ENCODE measurements at regions not wholly inside any gene's neighbourhood (a gene's known extent, or its start where the extent isn't known, plus 50 kb on each side); places are given as distances from the start of the nearest gene placed in this dataset.
"Not testable (repeated sequence)": the region's sequence is repeated elsewhere in the genome, so short reads cannot be mapped to it uniquely, and the experiment has no call there.

DNA sequence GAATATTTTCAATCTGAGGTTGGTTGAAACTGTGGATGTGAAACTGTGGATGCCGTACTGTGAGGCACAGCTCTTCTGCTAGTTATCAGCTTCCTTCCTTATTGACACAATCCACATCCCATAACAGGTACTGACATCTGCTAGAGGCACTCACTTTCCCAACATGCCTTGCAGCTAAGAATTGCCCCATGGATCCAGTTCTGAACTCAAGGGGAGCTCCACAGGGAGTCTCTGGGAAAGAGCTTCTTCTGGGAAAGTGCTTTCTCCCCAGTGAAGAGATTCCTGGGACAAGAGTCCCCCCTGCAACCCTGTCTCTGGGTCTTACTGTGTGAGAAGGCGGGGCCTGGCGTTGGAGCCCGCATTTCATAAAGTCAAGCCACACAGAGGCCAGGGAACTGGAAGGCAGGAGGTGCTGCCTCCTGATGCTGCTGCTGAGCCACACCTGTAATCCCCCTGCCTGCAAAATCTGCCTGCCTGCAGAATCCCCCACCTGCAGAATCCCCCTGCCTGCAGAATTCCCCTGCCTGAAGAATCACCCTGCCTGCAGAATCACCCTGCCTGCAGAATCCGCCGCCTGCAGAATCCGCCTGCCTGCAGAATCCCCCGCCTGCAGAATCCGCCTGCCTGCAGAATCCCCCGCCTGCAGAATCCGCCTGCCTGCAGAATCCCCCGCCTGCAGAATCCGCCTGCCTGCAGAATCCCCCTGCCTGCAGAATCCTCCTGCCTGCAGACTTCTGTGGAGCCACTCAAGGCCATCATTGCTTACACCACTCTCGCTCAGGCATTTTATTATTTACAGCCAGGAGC, 305.4 kb downstream of the FOXL1 start:
- no peak for DNase-seq (ENCODE audit: low read depth)
- TF ChIP-seq, protein P1, sequence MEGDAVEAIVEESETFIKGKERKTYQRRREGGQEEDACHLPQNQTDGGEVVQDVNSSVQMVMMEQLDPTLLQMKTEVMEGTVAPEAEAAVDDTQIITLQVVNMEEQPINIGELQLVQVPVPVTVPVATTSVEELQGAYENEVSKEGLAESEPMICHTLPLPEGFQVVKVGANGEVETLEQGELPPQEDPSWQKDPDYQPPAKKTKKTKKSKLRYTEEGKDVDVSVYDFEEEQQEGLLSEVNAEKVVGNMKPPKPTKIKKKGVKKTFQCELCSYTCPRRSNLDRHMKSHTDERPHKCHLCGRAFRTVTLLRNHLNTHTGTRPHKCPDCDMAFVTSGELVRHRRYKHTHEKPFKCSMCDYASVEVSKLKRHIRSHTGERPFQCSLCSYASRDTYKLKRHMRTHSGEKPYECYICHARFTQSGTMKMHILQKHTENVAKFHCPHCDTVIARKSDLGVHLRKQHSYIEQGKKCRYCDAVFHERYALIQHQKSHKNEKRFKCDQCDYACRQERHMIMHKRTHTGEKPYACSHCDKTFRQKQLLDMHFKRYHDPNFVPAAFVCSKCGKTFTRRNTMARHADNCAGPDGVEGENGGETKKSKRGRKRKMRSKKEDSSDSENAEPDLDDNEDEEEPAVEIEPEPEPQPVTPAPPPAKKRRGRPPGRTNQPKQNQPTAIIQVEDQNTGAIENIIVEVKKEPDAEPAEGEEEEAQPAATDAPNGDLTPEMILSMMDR (conservative IDR thresholded peaks at IDR 0.05; ENCODE audit: control insufficient read depth, insufficient read depth, low read depth, low read length), result no peak
- H3K4me3 ChIP-seq (ENCODE audit: control insufficient read depth, low read depth, low read length), result no peak overlapping the region

DNA sequence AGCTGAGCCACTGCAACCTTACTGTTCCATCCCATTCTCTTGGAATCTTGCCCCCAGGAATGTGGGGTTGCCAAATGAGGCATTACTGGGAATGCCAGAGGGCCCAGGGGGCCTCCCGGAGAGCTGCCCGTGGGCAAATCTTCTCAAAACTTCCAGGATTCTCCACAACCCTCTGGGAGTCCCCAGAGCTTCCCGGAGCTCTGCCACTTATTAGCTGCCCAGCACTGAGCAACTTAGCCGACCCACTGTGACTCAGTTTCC, 306.0 kb downstream of the FOXL1 start:
- TF ChIP-seq, protein P1 (conservative IDR thresholded peaks at IDR 0.05; ENCODE audit: control insufficient read depth, insufficient read depth, low read depth, low read length), result no peak
- no peak overlapping the region for H3K4me3 ChIP-seq (ENCODE audit: control insufficient read depth, low read depth, low read length)
- no peak for DNase-seq (ENCODE audit: low read depth)

DNA sequence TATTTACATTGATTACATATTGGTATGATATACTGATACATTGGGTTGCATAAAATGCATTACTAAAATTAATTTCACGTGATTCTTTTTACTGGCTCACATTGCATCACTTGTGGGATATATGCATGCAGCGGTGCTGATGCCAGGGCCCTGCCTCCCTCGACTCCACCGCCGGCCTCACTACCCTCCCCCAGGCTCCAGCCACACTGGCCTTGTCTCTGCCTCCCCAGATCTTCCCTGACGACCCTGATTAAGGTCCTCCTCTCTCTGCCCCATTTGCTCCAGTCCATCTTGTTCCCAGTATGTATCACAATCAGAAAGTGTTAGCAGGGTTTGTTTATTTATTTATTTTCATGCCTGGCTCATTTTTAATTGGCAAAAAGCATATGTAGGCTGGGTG, 306.8 kb downstream of the FOXL1 start:
- no peak overlapping the region for H3K4me3 ChIP-seq (ENCODE audit: control insufficient read depth, low read depth, low read length)
- DNase-seq (ENCODE audit: low read depth), result no peak
- TF ChIP-seq, protein P1 (conservative IDR thresholded peaks at IDR 0.05; ENCODE audit: control insufficient read depth, insufficient read depth, low read depth, low read length), result no peak

DNA sequence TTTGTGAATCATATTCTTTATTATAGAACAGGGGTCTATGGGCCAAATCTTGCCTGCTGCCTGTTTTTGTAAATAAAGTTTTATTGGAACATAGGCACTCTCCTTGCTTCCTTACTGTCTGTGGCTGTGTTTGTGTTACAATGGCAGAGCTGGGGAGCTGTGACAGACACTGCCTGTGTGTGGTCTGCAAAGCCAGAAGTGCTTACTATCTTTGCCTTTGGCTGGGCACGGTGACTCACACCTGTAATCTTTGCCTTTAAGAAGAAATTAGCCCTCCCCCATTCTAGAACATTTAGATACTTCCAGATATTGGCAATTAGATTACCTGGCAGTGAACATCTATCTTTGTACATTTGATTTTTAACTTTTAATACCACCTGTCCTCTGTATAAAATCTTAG, 308.3 kb downstream of the FOXL1 start:
- TF ChIP-seq, protein P1 (conservative IDR thresholded peaks at IDR 0.05; ENCODE audit: control insufficient read depth, insufficient read depth, low read depth, low read length), result no peak
- no peak for DNase-seq (ENCODE audit: low read depth)
- H3K4me3 ChIP-seq (ENCODE audit: control insufficient read depth, low read depth, low read length), result no peak overlapping the region

DNA sequence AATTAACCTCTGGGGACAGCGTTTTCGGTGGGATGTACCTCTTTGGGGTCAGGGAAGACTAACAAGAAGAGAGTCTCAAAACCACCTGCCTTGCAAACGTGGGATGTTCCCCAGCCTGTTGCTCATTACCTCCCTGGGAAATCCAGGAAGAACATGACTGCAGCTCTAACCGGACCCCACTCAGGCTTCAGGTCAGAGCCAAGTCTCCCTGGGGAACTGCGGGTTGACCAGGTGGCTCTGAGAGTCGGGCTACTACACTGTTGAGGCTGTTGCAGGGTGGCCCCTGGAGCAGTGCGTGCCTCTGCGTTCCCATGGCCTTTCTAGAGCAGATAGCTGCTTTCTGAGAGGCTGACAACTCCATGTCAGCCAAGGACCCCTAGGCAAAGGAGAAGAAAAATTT, 309.1 kb downstream of the FOXL1 start:
- H3K4me3 ChIP-seq (ENCODE audit: control insufficient read depth, low read depth, low read length), result no peak overlapping the region
- DNase-seq (ENCODE audit: low read depth), result no peak
- TF ChIP-seq, protein P1 (conservative IDR thresholded peaks at IDR 0.05; ENCODE audit: control insufficient read depth, insufficient read depth, low read depth, low read length), result no peak

DNA sequence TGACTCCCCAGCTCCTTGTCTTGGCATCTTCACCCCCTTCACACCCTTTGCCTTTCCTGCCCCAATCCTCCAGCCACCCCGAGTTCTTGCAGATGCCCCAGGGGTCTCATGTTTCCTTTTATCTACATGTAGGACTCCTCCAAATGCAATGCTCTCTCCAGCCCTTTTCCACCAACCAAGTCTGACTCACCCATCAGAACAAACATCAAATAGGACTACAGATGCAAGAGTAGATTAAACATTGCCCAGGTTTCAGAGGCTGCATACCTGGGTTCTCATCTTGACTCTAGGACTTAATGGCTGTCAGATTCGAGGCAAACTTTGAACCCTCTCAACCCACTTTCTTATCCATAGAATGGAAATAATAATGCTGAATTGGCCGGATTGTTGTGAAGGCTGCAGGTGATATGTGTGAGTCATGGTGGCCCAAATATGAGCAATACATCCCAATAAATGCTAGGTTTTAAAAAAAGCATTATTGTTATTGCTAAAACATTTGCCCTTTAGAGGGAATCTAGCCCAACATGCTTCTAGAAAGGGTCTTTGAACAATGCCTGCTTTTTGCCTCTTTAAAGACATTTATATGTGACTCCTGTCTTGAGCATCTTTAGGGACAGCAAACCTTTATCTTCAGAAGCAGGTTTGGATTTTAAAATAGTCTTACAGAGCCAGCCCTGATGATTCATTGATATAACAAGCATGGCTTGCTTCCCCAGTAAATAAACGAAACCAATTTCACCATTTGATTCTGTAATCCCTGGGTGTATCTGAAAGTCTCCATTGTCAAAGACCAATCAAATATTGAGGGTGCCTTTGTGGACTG, 310.1 kb downstream of the FOXL1 start:
- no peak for DNase-seq (ENCODE audit: low read depth)
- H3K4me3 ChIP-seq (ENCODE audit: control insufficient read depth, low read depth, low read length), result no peak overlapping the region
- TF ChIP-seq, protein P1 (conservative IDR thresholded peaks at IDR 0.05; ENCODE audit: control insufficient read depth, insufficient read depth, low read depth, low read length), result no peak

DNA sequence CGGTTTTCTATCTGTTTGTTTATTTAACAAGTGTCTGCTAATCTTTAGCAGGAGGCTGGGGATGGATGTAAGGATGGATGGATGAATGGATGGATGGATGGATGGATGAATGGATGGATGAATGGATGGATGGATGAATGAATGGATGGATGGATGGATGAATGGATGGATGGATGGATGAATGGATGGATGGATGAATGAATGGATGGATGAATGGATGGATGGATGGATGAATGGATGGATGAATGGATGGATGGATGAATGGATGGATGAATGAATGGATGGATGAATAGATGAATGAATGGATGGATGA, 310.7 kb downstream of the FOXL1 start:
- DNase-seq (ENCODE audit: low read depth); H3K4me3 ChIP-seq (ENCODE audit: control insufficient read depth, low read depth, low read length): not testable (repeated sequence)

Data from fibroblast of mammary gland (primary cell).